PC-9 (cell line): ENCODE measurements at regions not wholly inside any gene's neighbourhood (a gene's known extent, or its start where the extent isn't known, plus 50 kb on each side); places are given as distances from the start of the nearest gene placed in this dataset.

ENCODE experiments used
- EZH2 ChIP-seq: fragments of 200-600 bp; sonication (generic); IDR thresholded peaks from 2 replicates; pipeline ENCODE4 v1.8.0; 2017; ENCODE audit warnings: antibody characterized with exemption, low read depth
- TF ChIP-seq, protein P1 (sequence below): fragments of 200-600 bp; sonication (generic); conservative IDR thresholded peaks from 2 replicates; pipeline ENCODE4 v1.6.1; 2017; ENCODE audit warnings: mixed run types, antibody characterized with exemption, mild to moderate bottlenecking, moderate library complexity

DNA sequence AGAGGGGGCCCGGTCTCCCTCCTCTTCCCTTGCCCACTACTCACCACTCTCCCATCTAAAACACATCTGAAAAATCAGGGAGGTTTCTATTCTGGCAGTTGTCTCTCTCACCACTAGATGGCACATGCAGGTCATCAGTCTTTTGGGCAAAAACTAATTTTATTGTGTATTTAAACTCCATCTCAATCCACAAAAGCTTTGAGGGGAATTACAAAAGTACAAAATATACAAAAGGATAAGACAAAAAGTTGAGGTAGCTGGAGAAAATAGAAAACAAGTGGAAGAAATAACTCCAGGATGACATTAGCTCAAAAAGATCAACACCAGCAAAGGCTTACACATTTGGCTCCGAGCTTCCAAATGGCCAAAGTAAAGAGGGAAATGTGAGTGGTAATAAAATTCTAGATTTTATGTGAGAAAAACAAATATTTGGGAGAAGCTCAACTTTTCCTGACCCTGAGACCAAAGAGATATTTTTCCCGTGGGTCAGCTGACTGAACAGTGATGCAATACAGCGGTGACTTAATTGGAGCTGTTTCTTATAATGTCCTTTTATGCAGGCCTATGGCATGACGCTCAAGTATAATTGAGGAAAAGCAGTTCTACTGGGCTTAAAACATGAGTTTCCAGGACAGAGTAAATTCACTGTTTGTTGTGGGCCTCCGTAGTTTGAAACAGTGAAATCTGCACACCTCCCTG, 79.8 kb upstream of the CHD6 start:
- TF ChIP-seq, protein P1, sequence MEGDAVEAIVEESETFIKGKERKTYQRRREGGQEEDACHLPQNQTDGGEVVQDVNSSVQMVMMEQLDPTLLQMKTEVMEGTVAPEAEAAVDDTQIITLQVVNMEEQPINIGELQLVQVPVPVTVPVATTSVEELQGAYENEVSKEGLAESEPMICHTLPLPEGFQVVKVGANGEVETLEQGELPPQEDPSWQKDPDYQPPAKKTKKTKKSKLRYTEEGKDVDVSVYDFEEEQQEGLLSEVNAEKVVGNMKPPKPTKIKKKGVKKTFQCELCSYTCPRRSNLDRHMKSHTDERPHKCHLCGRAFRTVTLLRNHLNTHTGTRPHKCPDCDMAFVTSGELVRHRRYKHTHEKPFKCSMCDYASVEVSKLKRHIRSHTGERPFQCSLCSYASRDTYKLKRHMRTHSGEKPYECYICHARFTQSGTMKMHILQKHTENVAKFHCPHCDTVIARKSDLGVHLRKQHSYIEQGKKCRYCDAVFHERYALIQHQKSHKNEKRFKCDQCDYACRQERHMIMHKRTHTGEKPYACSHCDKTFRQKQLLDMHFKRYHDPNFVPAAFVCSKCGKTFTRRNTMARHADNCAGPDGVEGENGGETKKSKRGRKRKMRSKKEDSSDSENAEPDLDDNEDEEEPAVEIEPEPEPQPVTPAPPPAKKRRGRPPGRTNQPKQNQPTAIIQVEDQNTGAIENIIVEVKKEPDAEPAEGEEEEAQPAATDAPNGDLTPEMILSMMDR: peak; percentile 95
- no peak for TF ChIP-seq EZH2
